NB4 (cell line): ENCODE measurements at regions not wholly inside any gene's neighbourhood (a gene's known extent, or its start where the extent isn't known, plus 50 kb on each side); places are given as distances from the start of the nearest gene placed in this dataset.

Source experiments
- DNase-seq: peaks from one replicate; pipeline ENCODE4 v3.0.0; 2010; ENCODE audit warnings: low read depth
- H3K4me3 ChIP-seq: one replicate; pipeline ENCODE4 v1.5.1; 2011; ENCODE audit warnings: mild to moderate bottlenecking, low read depth, low read length, moderate library complexity
- CTCF ChIP-seq: IDR thresholded peaks from one replicate; pipeline ENCODE4 v1.5.1; 2012; ENCODE audit warnings: low read depth, low read length
- MAX ChIP-seq: IDR thresholded peaks from 2 replicates; pipeline ENCODE4 v1.6.1; 2011; ENCODE audit warnings: low read depth, low read length
- MYC ChIP-seq: IDR thresholded peaks from 2 replicates; pipeline ENCODE4 v1.6.1; 2011; ENCODE audit warnings: low read depth, low read length
- POLR2A ChIP-seq: IDR thresholded peaks from 2 replicates; pipeline ENCODE4 v1.6.1; 2011; ENCODE audit warnings: mild to moderate bottlenecking; ENCODE audit not compliant: insufficient read length; ENCODE audit errors: extremely low read depth

- no peak for TF ChIP-seq CTCF
- no peak for TF ChIP-seq MYC
- no peak for TF ChIP-seq POLR2A
- no peak for TF ChIP-seq MAX
- no peak for DNase-seq
- H3K4me3 ChIP-seq, result no peak overlapping the region
Observed at GRCh38 chr1:79117376-79117775, 110.8 kb upstream of the ADGRL4 start.

- TF ChIP-seq MYC, result no peak
- TF ChIP-seq POLR2A, result no peak
- TF ChIP-seq CTCF, result no peak
- TF ChIP-seq MAX, result no peak
- no peak overlapping the region for H3K4me3 ChIP-seq
Observed at GRCh38 chr1:79113836-79114235, 107.3 kb upstream of the ADGRL4 start.

GRCh38 chr1:79110749-79111148, 104.2 kb upstream of the ADGRL4 start:
- H3K4me3 ChIP-seq, result no peak overlapping the region
- TF ChIP-seq POLR2A, result no peak
- no peak for TF ChIP-seq MYC
- TF ChIP-seq CTCF, result no peak
- TF ChIP-seq MAX, result no peak
- no peak for DNase-seq

More at GRCh38 chr1:79113836-79114235, 107.3 kb upstream of the ADGRL4 start:
- DNase-seq, result no peak

GRCh38 chr1:79109445-79109844, 102.9 kb upstream of the ADGRL4 start:
- no peak overlapping the region for H3K4me3 ChIP-seq
- DNase-seq, result no peak
- TF ChIP-seq MAX, result no peak
- no peak for TF ChIP-seq MYC
- no peak for TF ChIP-seq CTCF
- no peak for TF ChIP-seq POLR2A

- DNase-seq, result no peak
- no peak for TF ChIP-seq CTCF
- no peak for TF ChIP-seq POLR2A
- TF ChIP-seq MAX, result no peak
- TF ChIP-seq MYC, result no peak
- no peak overlapping the region for H3K4me3 ChIP-seq
Observed at GRCh38 chr1:79105500-79105899, 99.0 kb upstream of the ADGRL4 start.

GRCh38 chr1:79104617-79105016, 98.1 kb upstream of the ADGRL4 start:
- no peak overlapping the region for H3K4me3 ChIP-seq
- TF ChIP-seq MYC, result no peak
- TF ChIP-seq POLR2A, result no peak
- no peak for TF ChIP-seq CTCF
- no peak for TF ChIP-seq MAX
- DNase-seq, result no peak
